TTC549 (cell line): ENCODE measurements at regions not wholly inside any gene's neighbourhood (a gene's known extent, or its start where the extent isn't known, plus 50 kb on each side); places are given as distances from the start of the nearest gene placed in this dataset.

Experiments used
- FAIRE-seq: peaks from 2 replicates; lab custom pipeline; 2012; peaks lifted over from hg19 to GRCh38; lab: Jason Lieb, UNC

GRCh38 chr2:239710953-239711861, 310.4 kb upstream of the HDAC4 start:
- FAIRE-seq = no peak

GRCh38 chr2:239706367-239706766, 305.5 kb upstream of the HDAC4 start:
- FAIRE-seq = no peak

GRCh38 chr2:239704737-239705136, 303.9 kb upstream of the HDAC4 start:
- FAIRE-seq = no peak

GRCh38 chr2:239703834-239704233, 303.0 kb upstream of the HDAC4 start:
- no peak for FAIRE-seq

- no peak for FAIRE-seq
Measured at GRCh38 chr2:239700686-239701345, 300.0 kb upstream of the HDAC4 start.

- no peak for FAIRE-seq
Measured at GRCh38 chr2:239697399-239698164, 296.8 kb upstream of the HDAC4 start.

GRCh38 chr2:239696559-239697207, 295.9 kb upstream of the HDAC4 start:
- no peak for FAIRE-seq

GRCh38 chr2:239695728-239696240, 295.0 kb upstream of the HDAC4 start:
- FAIRE-seq = no peak

- FAIRE-seq = no peak
Measured at GRCh38 chr2:239695106-239695727, 294.4 kb upstream of the HDAC4 start.

GRCh38 chr2:239694487-239694886, 293.7 kb upstream of the HDAC4 start:
- no peak for FAIRE-seq

- no peak for FAIRE-seq
Measured at GRCh38 chr2:239693761-239694415, 293.1 kb upstream of the HDAC4 start.

- no peak for FAIRE-seq
Measured at GRCh38 chr2:239693330-239693729, 292.5 kb upstream of the HDAC4 start.

- no peak for FAIRE-seq
Measured at GRCh38 chr2:239692919-239693318, 292.1 kb upstream of the HDAC4 start.

GRCh38 chr2:239692362-239692851, 291.6 kb upstream of the HDAC4 start:
- no peak for FAIRE-seq

- FAIRE-seq = no peak
Measured at GRCh38 chr2:239691720-239692119, 290.9 kb upstream of the HDAC4 start.

- FAIRE-seq = no peak
Measured at GRCh38 chr2:239690651-239691631, 290.1 kb upstream of the HDAC4 start.

- no peak for FAIRE-seq
Measured at GRCh38 chr2:239689985-239690384, 289.2 kb upstream of the HDAC4 start.

GRCh38 chr2:239689410-239689809, 288.6 kb upstream of the HDAC4 start:
- no peak for FAIRE-seq

- no peak for FAIRE-seq
Measured at GRCh38 chr2:239688840-239689239, 288.0 kb upstream of the HDAC4 start.
